COR-L47 (cell line): ENCODE measurements at regions not wholly inside any gene's neighbourhood (a gene's known extent, or its start where the extent isn't known, plus 50 kb on each side); places are given as distances from the start of the nearest gene placed in this dataset.
A peak's percentile ranks its signal among the peaks of the same experiment; 100 is the strongest.
"Not testable (repeated sequence)": the region's sequence is repeated elsewhere in the genome, so short reads cannot be mapped to it uniquely, and the experiment has no call there.

Source experiments
- DNase-seq: peaks from one replicate; lab custom pipeline; 2025; lab: John Stamatoyannopoulos, UW

GRCh38 chr6:22147921-22148776 is 148.7 kb downstream of the PRL start:
- peak; percentile 34 for DNase-seq

DNA sequence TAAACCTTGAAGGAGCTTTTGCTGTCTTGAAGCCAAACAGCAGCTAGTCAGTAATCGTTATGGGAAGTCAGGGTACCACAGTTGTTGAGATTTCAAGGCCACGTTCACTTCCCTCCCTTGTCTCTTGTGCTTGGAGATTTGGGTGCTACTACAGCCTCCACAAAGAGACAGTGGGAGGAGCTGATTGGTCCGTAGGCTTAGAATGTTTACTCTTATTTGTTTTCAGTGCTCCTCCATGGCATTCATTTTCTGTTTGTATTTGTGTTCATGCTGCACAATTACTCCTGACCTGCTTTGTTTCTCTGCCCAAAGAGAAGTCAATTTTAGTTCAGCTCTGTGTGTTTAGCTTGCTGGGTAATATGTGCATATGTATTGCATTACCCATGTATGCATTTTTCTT is 147.7 kb downstream of the PRL start:
- DNase-seq, result peak; percentile 66

DNA sequence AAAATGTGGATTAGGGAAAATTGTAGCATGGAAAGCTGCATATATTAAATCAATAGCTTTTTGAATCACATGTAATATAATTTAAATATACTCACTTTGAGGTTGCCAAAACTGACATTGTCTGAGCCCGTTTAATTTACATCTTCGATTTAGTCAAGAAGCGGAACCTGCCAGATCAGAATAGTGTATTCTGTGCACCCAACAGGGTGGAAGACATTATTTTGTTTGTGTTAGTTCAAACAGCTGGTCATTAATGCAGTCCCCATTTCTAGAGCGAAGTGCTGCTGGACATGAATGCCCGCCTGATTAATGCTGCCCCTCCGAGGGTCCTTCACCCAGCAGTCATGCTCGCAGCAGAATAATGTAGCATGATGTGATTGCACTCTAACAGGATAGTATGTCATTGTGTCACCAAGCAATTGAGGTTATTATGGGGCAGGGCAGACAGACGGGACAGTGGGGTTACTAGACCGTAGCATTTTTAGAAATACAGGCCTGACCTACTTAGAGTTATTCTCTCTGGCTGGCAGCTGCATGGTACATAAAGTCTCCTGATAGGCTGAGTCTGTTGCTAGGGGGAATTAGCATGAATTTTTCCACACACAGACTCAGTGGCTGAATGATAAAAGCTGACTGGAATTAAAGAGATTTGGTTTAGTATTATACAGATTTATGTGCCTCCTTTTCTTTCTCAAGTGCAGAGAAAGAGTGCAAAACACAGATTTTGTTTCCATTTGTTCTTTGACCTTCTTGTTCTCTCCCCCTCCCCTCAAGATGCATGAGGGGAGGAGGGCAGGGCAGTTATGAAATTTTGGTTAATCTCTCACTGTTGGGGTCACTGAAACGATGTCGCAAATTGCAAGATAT is 147.1 kb downstream of the PRL start:
- DNase-seq, result peak; percentile 57

GRCh38 chr6:22150368-22151035 is 146.3 kb downstream of the PRL start:
- no peak for DNase-seq

DNA sequence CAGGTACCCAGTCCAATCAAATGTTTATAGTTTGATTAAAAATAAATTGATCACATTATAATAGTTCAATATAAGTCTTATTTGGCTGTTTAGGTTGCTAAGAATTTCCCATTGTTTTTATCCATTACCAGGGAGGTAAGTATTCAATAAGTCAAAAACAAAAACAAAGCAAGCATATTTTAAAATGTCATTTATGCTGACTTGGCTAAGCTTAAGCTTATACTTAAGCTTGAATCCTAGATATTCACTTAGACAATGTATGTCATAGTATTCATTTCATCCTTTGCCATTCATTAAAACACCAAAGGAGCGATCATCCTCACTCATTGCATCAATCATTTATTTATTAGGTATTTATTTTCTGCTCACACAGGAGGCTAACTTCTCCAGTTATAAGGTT is 144.9 kb downstream of the PRL start:
- DNase-seq, result no peak

DNA sequence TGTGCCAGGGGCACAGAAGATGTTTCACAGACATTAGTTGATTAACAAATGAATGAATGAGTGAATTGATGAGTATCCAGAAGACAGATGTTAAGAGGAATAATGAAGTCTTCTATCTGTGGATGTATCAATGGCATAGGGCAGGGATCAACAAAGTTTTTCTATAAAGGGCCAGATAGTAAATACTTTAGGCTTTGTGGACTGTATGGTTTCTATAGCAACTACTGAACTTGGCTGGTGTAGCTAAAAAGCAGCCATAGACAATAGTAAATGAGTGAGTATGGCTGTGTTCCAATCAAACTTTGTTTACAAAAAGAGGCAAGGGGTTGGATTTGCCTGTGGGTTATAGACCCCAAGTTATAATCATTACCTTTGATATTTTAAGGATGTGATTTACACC is 144.0 kb downstream of the PRL start:
- DNase-seq, result peak; percentile 55

DNA sequence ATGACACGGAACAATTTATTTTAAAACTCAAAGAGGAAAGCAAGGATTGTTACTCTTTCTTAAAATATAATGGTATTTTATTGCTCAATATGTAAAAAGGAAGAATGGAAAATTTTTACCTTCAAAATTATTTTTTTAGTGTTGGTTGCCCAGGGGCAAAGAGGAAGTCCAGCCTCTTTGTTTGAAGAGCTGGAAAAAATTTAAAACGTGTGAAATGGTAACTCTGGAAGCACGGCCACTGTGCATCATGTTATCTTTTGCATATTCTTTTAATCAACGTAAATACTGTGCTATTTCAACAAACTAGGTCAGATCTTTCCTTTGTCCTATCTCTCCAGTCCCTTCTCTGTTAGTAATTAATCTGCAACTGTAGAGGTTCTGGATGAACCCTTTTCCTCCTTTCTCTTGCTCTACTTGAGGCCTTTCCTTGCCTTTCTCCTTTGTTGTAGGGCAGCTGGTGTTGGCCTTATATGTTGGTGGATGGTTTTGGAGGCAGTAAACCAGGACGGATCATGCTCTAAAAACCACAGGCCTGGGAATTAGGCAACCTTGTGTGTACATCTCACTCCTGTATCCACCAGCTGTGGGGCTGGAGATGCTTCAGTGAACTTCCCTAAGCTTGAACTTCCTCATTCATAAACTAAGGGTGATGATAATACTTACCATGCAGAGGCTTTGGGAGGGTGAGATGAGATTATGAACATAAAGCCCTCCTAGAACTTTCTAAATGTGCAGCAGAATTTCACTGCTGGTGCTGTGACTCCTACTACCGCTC is 143.3 kb downstream of the PRL start:
- DNase-seq, result no peak

- DNase-seq, result no peak
Observed at GRCh38 chr6:22155551-22155950, 141.3 kb downstream of the PRL start.

DNA sequence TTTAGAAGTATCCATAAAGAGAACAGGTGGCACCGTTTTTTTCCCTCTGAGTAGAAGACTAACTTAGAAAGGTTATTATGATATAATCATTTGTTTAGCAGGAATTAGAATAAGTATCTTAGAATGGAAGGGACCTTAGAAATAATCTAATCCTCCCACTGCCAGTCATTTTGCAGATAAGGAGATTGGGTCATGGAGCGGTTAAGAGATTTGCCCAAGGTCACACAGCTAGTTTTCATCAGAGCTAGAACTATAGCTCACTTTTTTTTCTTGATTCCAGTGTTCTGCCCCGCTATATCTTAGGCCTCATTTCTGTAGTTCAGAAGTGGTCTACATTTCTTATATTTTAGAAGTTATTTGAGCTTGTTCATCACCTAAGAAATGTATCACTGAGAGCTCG is 139.6 kb downstream of the PRL start:
- no peak for DNase-seq

GRCh38 chr6:22164236-22164635 is 132.6 kb downstream of the PRL start:
- DNase-seq, result no peak

DNA sequence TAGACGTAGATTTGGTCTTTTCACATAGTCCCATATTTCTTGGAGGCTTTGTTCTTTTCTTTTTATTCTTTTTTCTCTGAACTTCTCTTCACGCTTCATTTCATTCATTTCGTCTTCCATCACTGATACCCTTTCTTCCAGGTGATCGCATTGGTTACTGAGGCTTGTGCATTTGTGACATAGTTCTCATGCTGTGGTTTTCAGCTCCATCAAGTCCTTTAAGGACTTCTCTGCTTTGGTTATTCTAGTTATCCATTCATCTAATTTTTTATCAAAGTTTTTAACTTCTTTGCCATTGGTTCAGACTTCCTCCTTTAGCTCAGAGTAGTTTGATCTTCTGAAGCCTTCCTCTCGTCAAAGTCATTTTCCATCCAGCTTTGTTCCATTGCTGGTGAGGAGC is 125.8 kb downstream of the PRL start:
- DNase-seq, result not testable (repeated sequence)

- not testable (repeated sequence) for DNase-seq
Observed at GRCh38 chr6:22171885-22172284, 125.0 kb downstream of the PRL start.

DNA sequence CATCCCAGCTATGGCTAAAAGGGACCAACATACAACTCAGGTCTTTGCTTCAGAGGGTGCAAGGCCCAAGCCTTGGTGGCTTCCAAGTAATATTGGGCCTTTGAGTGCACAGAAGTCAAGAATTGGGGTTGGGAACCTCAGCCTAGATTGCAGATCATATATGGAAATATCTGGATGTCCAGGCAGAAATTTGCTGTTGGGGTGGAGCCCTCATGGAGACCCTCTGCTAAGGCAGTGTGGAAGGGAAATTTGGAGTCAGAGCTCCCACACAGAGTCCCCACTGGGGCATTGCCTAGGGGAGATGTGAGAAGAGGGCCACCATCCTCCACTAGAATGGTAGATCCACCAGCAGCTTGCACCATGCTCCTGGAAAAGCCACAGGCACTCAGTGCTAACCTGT is 123.5 kb downstream of the PRL start:
- DNase-seq, result no peak

DNA sequence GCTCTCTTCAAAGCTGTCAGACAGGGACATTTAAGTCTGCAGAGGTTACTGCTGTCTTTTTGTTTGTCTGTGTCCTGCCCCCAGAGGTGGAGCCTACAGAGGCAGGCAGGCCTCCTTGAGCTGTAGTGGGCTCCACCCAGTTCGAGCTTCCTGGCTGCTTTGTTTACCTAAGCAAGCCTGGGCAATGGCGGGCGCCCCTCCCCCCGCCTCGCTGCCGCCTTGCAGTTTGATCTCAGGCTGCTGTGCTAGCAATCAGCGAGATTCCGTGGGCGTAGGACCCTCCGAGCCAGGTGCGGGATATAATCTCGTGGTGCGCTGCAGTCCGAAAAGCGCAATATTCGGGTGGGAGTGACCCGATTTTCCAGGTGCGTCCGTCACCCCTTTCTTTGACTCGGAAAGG is 116.6 kb downstream of the PRL start:
- not testable (repeated sequence) for DNase-seq

DNA sequence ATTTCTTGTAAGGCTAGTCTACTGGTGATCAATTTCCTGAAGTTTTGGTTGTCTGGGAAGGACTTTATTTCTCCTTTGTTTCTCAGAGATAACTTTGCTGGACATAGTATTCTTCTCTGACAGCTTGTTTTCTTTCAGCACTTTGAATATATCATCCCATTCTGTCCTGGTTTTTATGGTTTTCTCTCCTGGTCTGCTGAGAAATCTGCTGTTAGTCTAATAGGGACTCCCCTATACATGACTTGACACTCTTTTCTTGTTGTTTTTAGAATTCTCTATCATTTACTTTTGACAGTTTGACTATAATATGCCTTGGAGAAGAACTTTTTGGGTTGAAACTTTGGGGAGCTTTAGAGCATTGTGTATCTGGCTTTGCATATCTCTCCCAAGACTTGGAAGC is 112.5 kb downstream of the PRL start:
- no peak for DNase-seq

DNA sequence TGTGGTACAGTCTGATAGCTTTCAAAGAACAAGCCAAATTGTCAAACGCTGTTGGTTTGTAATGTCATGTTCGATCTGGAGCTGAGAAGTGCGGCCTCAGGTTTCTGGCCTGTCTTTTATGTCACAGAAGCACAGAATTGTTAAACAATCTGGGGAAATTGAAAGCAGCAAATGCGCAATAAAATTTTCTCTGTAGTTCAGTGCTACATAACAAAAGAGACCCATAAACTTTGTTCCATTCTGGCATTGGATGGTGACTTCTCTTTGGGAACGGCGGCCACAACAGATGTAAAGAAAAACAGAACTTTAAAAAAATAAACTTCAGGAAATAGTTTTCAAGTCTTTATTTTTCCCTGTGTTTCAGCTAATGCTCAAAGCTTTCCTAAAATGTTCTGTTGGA is 106.9 kb downstream of the PRL start:
- DNase-seq, result no peak

GRCh38 chr6:22194188-22194921 is 102.5 kb downstream of the PRL start:
- DNase-seq, result no peak

DNA sequence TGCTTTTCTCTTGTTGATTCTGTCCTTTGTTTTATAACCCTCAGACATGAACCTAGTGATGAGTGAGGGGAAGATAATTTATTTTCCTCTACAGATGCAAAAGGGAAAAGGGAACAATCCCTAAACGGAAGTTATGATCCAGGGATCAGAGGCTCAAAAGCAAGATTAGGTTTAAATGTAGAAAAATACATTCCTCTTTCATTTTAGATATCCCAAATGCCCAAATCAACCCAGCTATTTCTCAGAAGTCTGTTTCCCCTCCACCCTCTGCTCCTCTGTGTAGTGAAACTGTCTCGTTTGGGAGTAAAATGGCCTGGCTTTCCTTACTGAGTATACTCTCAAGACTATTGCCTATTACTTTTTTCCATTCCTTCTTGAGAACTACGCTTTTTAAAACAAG is 97.1 kb downstream of the PRL start:
- DNase-seq, result no peak

GRCh38 chr6:22204153-22204552 is 92.7 kb downstream of the PRL start:
- no peak for DNase-seq

DNA sequence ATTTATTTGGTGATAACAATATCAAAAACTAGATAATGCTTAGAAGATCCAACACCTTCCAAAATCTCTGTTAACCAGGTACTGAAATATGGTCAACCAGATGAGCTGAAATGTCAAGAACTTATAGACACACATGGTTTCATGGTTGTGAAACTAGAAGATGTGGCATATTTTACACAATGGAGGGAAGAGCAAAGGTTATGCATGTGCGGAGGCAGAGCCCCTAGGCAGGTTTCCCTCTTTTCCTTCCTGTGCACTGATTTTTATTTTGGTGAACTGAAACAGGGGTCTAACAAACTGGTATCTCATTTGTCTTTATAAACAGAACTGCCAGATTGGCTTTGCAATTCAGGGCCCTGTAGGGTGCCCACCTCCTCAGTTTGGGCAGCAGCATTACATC is 91.6 kb downstream of the PRL start:
- no peak for DNase-seq

DNA sequence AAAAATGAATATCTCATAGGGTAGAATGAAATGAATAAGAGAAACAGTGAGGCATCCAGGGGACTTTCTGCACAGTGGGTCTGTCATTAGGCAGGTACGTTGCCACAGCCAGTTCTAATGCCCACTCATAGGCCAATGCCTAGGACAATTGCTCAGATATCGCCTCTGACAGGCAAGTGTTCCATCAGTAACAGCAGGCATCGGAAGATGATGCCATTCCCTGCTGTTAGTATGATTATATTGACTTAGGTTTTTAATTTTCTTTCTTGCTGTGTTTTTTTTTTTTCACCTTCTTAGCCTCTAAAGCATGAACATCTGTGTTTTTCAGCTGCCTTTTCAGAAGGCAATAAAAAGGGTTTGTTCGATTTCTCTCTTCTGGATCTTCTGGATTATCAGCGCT is 90.7 kb downstream of the PRL start:
- DNase-seq, result peak; percentile 59
